MM.1S (cell line): ENCODE measurements at regions not wholly inside any gene's neighbourhood (a gene's known extent, or its start where the extent isn't known, plus 50 kb on each side); places are given as distances from the start of the nearest gene placed in this dataset.

Experiments used
- DNase-seq: peaks from one replicate; pipeline ENCODE4 v3.0.0-alpha.2; 2015
- H2AFZ ChIP-seq: fragments of 300-600 bp; sonication (generic); 2 replicates; pipeline ENCODE4 v1.6.0; 2016; ENCODE audit warnings: antibody characterized with exemption, low read length
- H3F3A ChIP-seq: fragments of 300-600 bp; sonication (generic); 2 replicates; pipeline ENCODE4 v1.6.1; 2016; ENCODE audit warnings: mild to moderate bottlenecking, antibody characterized with exemption, low read length, moderate library complexity, mixed read lengths; ENCODE audit not compliant: insufficient read depth
- H3K27ac ChIP-seq: fragments of 300-600 bp; sonication (generic); 2 replicates; pipeline ENCODE4 v1.5.1; 2016; ENCODE audit warnings: mild to moderate bottlenecking, low read length
- H3K27me3 ChIP-seq: fragments of 300-600 bp; sonication (generic); replicated peaks from 2 replicates; pipeline ENCODE4 v1.6.0; 2016; ENCODE audit warnings: low read length; ENCODE audit not compliant: insufficient read depth
- H3K36me3 ChIP-seq: fragments of 300-600 bp; sonication (generic); replicated peaks from 2 replicates; pipeline ENCODE4 v1.6.1; 2016; ENCODE audit warnings: mild to moderate bottlenecking, low read length, mixed read lengths; ENCODE audit not compliant: insufficient read depth
- H3K4me1 ChIP-seq: fragments of 300-600 bp; sonication (generic); 2 replicates; pipeline ENCODE4 v1.6.1; 2016; ENCODE audit warnings: low read length, mixed read lengths
- H3K4me2 ChIP-seq: fragments of 300-600 bp; sonication (generic); 2 replicates; pipeline ENCODE4 v1.6.0; 2016; ENCODE audit warnings: low read depth, low read length
- H3K4me3 ChIP-seq: fragments of 300-600 bp; sonication (generic); 2 replicates; pipeline ENCODE4 v1.5.1; 2016; ENCODE audit warnings: low read length, mixed read lengths
- H3K79me2 ChIP-seq: fragments of 300-600 bp; sonication (generic); 2 replicates; pipeline ENCODE4 v1.6.1; 2016; ENCODE audit warnings: mixed run types, low read length, mixed read lengths
- H3K9ac ChIP-seq: fragments of 300-600 bp; sonication (generic); 2 replicates; pipeline ENCODE4 v1.6.1; 2016; ENCODE audit warnings: low read length, mixed read lengths
- H3K9me2 ChIP-seq: fragments of 300-600 bp; sonication (generic); replicated peaks from 2 replicates; pipeline ENCODE4 v1.6.1; 2016; ENCODE audit warnings: mild to moderate bottlenecking, low read length, mixed read lengths; ENCODE audit not compliant: insufficient read depth
- H3K9me3 ChIP-seq: fragments of 300-600 bp; sonication (generic); replicated peaks from 2 replicates; pipeline ENCODE4 v1.6.1; 2016; ENCODE audit warnings: mild to moderate bottlenecking, low read length, mixed read lengths; ENCODE audit not compliant: insufficient read depth
- H4K20me1 ChIP-seq: fragments of 300-600 bp; sonication (generic); 2 replicates; pipeline ENCODE4 v1.6.1; 2016; ENCODE audit warnings: mild to moderate bottlenecking, low read length, moderate library complexity, mixed read lengths; ENCODE audit not compliant: insufficient read depth
- EZH2 ChIP-seq: fragments of 300-600 bp; sonication (generic); optimal IDR thresholded peaks from 2 replicates; pipeline ENCODE3; 2017; ENCODE audit warnings: low read depth, mild to moderate bottlenecking, antibody characterized with exemption, low read length, mixed read lengths
- EZH2phosphoT487 ChIP-seq: fragments of 300-600 bp; sonication (generic); IDR thresholded peaks from 2 replicates; pipeline ENCODE4 v1.6.1; 2018; ENCODE audit warnings: antibody characterized with exemption, low read length
- TF ChIP-seq, protein P1 (sequence below): fragments of 300-600 bp; sonication (generic); IDR thresholded peaks from 2 replicates; pipeline ENCODE4 v1.5.1; 2016; ENCODE audit warnings: antibody characterized with exemption, low read length, mixed read lengths

GRCh38 chr16:51864575-51864974 is 682.4 kb downstream of the TOX3 start:
- H3F3A ChIP-seq: no peaks in the 10 kb centered on the region
- no peaks in the 10 kb centered on the region for H3K4me1 ChIP-seq
- TF ChIP-seq EZH2phosphoT487: no peak
- TF ChIP-seq, protein P1, sequence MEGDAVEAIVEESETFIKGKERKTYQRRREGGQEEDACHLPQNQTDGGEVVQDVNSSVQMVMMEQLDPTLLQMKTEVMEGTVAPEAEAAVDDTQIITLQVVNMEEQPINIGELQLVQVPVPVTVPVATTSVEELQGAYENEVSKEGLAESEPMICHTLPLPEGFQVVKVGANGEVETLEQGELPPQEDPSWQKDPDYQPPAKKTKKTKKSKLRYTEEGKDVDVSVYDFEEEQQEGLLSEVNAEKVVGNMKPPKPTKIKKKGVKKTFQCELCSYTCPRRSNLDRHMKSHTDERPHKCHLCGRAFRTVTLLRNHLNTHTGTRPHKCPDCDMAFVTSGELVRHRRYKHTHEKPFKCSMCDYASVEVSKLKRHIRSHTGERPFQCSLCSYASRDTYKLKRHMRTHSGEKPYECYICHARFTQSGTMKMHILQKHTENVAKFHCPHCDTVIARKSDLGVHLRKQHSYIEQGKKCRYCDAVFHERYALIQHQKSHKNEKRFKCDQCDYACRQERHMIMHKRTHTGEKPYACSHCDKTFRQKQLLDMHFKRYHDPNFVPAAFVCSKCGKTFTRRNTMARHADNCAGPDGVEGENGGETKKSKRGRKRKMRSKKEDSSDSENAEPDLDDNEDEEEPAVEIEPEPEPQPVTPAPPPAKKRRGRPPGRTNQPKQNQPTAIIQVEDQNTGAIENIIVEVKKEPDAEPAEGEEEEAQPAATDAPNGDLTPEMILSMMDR: no peak
- no peak for TF ChIP-seq EZH2
- no peak overlapping the region for H2AFZ ChIP-seq
- no peak overlapping the region for H3K4me3 ChIP-seq
- H3K9me3 ChIP-seq: no peaks in the 10 kb centered on the region
- no peaks in the 10 kb centered on the region for H3K27me3 ChIP-seq
- no peaks in the 10 kb centered on the region for H3K9me2 ChIP-seq
- no peaks in the 10 kb centered on the region for H4K20me1 ChIP-seq
- no peak overlapping the region for H3K27ac ChIP-seq
- H3K36me3 ChIP-seq: no peaks in the 10 kb centered on the region
- H3K9ac ChIP-seq: no peak overlapping the region
- no peak overlapping the region for H3K4me2 ChIP-seq
- no peak for DNase-seq
- no peaks in the 10 kb centered on the region for H3K79me2 ChIP-seq

GRCh38 chr16:51854401-51854951 is 692.5 kb downstream of the TOX3 start:
- no peaks in the 10 kb centered on the region for H3K79me2 ChIP-seq
- no peaks in the 10 kb centered on the region for H4K20me1 ChIP-seq
- no peak overlapping the region for H3K9ac ChIP-seq
- no peak overlapping the region for H3K27ac ChIP-seq
- no peak for DNase-seq
- no peaks in the 10 kb centered on the region for H3K27me3 ChIP-seq
- no peak overlapping the region for H3K4me2 ChIP-seq
- no peak overlapping the region for H2AFZ ChIP-seq
- TF ChIP-seq EZH2phosphoT487: no peak
- no peak for TF ChIP-seq EZH2
- TF ChIP-seq, protein P1: no peak
- H3K4me3 ChIP-seq: no peak overlapping the region
- no peaks in the 10 kb centered on the region for H3K36me3 ChIP-seq
- H3F3A ChIP-seq: no peaks in the 10 kb centered on the region
- no peaks in the 10 kb centered on the region for H3K9me3 ChIP-seq
- H3K9me2 ChIP-seq: no peaks in the 10 kb centered on the region
- H3K4me1 ChIP-seq: no peaks in the 10 kb centered on the region

DNA sequence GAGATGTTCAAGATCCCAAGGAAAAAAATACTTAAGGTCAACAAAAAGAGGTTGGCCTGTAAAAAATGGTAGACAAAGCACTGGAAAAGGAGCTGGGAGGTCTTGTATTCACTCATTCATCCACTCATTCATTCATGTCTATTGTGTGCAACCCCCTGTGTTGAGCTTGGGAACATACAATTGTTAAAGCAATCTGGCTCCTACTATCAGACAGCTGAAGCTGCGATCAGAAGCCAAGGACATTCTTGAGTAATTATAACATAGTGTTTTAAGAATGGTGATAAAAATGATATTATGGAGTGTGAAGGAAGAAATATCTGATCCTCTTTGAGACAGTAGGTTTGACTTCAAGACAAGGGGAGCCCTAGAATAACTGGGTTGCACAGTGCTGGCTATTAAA is 693.4 kb downstream of the TOX3 start:
- Histone ChIP-seq H3K9me3 (no peaks in the 10 kb centered on the region), H3K4me2 (no peak overlapping the region), H4K20me1 (no peaks in the 10 kb centered on the region), H2AFZ (no peak overlapping the region), H3K79me2 (no peaks in the 10 kb centered on the region), H3K4me3 (no peak overlapping the region), H3K36me3 (no peaks in the 10 kb centered on the region), H3K27ac (no peak overlapping the region), H3K27me3 (no peaks in the 10 kb centered on the region), H3K9ac (no peak overlapping the region), H3K9me2 (no peaks in the 10 kb centered on the region), H3F3A (no peaks in the 10 kb centered on the region), H3K4me1 (no peaks in the 10 kb centered on the region)
- no peak for DNase-seq
- TF ChIP-seq, protein P1: no peak
- TF ChIP-seq EZH2: no peak
- TF ChIP-seq EZH2phosphoT487: no peak
